ENCODE measurements at regions not wholly inside any gene's neighbourhood (a gene's known extent, or its start where the extent isn't known, plus 50 kb on each side); places are given as distances from the start of the nearest gene placed in this dataset.

DNA sequence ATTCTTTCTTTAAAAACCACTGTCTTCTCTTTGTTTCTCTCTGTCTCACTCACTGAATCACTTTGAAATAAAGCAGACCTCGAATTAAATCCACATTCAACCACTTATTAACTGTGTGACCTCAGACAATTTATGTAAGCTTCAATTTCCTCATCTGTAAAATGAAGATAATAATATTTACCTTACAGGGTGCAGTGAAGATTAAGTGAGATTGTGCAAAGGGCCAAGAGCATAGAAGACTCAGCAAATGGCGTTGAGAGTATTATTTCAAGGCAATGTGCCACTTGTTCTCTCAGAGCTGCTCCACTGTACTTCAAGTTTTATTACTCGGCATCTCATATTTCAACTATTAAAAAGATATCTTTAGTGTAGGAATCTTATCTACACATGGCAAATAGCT is 454.2 kb upstream of the HNRNPA3 start:
- DNase-seq (ENCODE audit: low spot score), result no peak
- peaks cover 93% of the 10 kb centered on the region for H3K4me1 ChIP-seq (ENCODE audit: insufficient read depth, low read length, poor library complexity, severe bottlenecking)
- intact Hi-C loops (cut with micrococcal nuclease; ENCODE audit: unreplicated experiment), result no loop called here

DNA sequence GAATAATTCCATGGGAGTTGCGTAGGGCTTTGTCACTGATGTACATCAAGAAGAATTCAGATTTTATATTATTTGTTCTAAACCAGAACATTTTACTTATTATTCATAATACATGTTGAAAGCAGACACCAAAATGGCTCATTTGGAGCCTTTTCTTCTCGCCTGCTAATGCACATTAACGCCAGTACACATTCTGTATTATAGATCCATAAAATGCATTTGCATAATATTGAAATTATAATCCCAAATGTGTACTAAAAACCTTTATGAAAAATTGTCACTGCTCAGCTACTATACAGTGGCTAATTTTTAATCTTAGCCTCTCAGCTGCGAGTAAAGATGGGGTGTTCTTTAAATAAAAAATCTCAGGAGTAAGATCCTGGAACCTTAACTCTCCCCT is 452.2 kb upstream of the HNRNPA3 start:
- Histone ChIP-seq H4K20me1 (ENCODE audit: insufficient read depth, low read length) (no peaks in the 10 kb centered on the region), H3K4me1 (ENCODE audit: insufficient read depth, low read length, poor library complexity, severe bottlenecking) (peaks cover 93% of the 10 kb centered on the region), H3K27ac (ENCODE audit: low read depth, low read length, poor library complexity, severe bottlenecking) (no peak overlapping the region), H3K9me3 (ENCODE audit: low read length) (no peaks in the 10 kb centered on the region), H3K4me2 (ENCODE audit: low read length) (peak overlapping the region; percentile 21; the same call in 1 of the 2 replicates), H3K36me3 (ENCODE audit: insufficient read depth, low read length) (peaks cover 36% of the 10 kb centered on the region), H3K79me2 (ENCODE audit: insufficient read depth, low read depth, low read length) (no peaks in the 10 kb centered on the region), H3K9me2 (ENCODE audit: insufficient read depth, low read length) (no peaks in the 10 kb centered on the region), H3K4me3 (ENCODE audit: low read depth, low read length, poor library complexity, severe bottlenecking) (no peak overlapping the region), H2AFZ (ENCODE audit: low read length) (peak overlapping the region; percentile 32; the same call in 1 of the 2 replicates)
- intact Hi-C loops (cut with micrococcal nuclease; ENCODE audit: unreplicated experiment), result no loop called here
- BruUV-seq (replicated peaks), result no TSS peak
- DNase-seq (ENCODE audit: low spot score), result no peak
- ChIA-PET POLR2A (no interaction called here), CTCF (ENCODE audit: unreplicated experiment) (no interaction called here)
- TF ChIP-seq, protein P1, sequence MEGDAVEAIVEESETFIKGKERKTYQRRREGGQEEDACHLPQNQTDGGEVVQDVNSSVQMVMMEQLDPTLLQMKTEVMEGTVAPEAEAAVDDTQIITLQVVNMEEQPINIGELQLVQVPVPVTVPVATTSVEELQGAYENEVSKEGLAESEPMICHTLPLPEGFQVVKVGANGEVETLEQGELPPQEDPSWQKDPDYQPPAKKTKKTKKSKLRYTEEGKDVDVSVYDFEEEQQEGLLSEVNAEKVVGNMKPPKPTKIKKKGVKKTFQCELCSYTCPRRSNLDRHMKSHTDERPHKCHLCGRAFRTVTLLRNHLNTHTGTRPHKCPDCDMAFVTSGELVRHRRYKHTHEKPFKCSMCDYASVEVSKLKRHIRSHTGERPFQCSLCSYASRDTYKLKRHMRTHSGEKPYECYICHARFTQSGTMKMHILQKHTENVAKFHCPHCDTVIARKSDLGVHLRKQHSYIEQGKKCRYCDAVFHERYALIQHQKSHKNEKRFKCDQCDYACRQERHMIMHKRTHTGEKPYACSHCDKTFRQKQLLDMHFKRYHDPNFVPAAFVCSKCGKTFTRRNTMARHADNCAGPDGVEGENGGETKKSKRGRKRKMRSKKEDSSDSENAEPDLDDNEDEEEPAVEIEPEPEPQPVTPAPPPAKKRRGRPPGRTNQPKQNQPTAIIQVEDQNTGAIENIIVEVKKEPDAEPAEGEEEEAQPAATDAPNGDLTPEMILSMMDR (conservative IDR thresholded peaks at IDR 0.05; ENCODE audit: low read length), result no peak
- no peak for TF ChIP-seq EZH2phosphoT487 (IDR thresholded peaks at IDR 0.05; ENCODE audit: borderline replicate concordance, low read depth, low read length)

More for the DNA sequence above, 454.2 kb upstream of the HNRNPA3 start:
- no peaks in the 10 kb centered on the region for H3K79me2 ChIP-seq (ENCODE audit: insufficient read depth, low read depth, low read length)
- no peaks in the 10 kb centered on the region for H4K20me1 ChIP-seq (ENCODE audit: insufficient read depth, low read length)
- H2AFZ ChIP-seq (ENCODE audit: low read length), result peak overlapping the region; percentile 18; the same call in 1 of the 2 replicates
- POLR2A ChIA-PET, result interaction anchor here (0.8 to 1.2 kb wide), 2 partner anchors 12 to 66 kb away, joined by 3 to 4 read pairs; no protein-coding TSS in a partner anchor
- H3K27ac ChIP-seq (ENCODE audit: low read depth, low read length, poor library complexity, severe bottlenecking), result no peak overlapping the region
- H3K9me3 ChIP-seq (ENCODE audit: low read length), result no peaks in the 10 kb centered on the region
- TF ChIP-seq EZH2phosphoT487 (IDR thresholded peaks at IDR 0.05; ENCODE audit: borderline replicate concordance, low read depth, low read length), result no peak
- TF ChIP-seq, protein P1 (conservative IDR thresholded peaks at IDR 0.05; ENCODE audit: low read length), result no peak
- CTCF ChIA-PET (ENCODE audit: unreplicated experiment), result no interaction called here
- BruUV-seq (replicated peaks), result no TSS peak
- no peaks in the 10 kb centered on the region for H3K9me2 ChIP-seq (ENCODE audit: insufficient read depth, low read length)
- peaks cover 36% of the 10 kb centered on the region for H3K36me3 ChIP-seq (ENCODE audit: insufficient read depth, low read length)
- H3K4me3 ChIP-seq (ENCODE audit: low read depth, low read length, poor library complexity, severe bottlenecking), result no peak overlapping the region
- peak overlapping the region; percentile 13; the same call in 1 of the 2 replicates for H3K4me2 ChIP-seq (ENCODE audit: low read length)

DNA sequence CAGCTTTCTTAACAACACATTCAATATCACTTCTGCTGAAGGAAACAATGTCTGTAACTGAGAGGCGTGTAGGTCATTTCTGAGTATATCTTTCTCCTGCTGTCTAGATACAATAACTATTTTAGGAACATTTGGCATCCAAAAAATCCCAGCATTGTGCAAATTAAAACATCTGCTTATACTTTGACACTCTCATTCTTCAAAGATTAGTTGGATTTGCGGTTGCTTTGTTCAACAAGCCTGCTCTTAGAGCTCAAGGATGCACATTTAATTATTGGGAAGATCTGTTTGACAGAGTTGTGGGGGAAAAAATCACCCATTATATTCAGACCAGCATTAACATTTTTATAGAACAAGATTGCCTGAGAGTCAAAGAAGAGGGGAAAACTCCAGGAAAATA is 449.5 kb upstream of the HNRNPA3 start:
- H3K4me2 ChIP-seq (ENCODE audit: low read length), result peak overlapping the region; percentile 72
- no peaks in the 10 kb centered on the region for H3K79me2 ChIP-seq (ENCODE audit: insufficient read depth, low read depth, low read length)
- H3K4me3 ChIP-seq (ENCODE audit: low read depth, low read length, poor library complexity, severe bottlenecking), result peak overlapping the region; percentile 62
- H3K36me3 ChIP-seq (ENCODE audit: insufficient read depth, low read length), result peaks cover 18% of the 10 kb centered on the region
- no peak for DNase-seq (ENCODE audit: low spot score)
- TF ChIP-seq, protein P1 (conservative IDR thresholded peaks at IDR 0.05; ENCODE audit: low read length), result no peak
- no peak for TF ChIP-seq EZH2phosphoT487 (IDR thresholded peaks at IDR 0.05; ENCODE audit: borderline replicate concordance, low read depth, low read length)
- no peaks in the 10 kb centered on the region for H3K9me3 ChIP-seq (ENCODE audit: low read length)
- peak overlapping the region; percentile 46; the same call in 1 of the 2 replicates for H2AFZ ChIP-seq (ENCODE audit: low read length)
- POLR2A ChIA-PET, result interaction anchor here (0.7 to 2.5 kb wide), 5 partner anchors 9 to 955 kb away, joined by 3 to 8 read pairs (median 4); no protein-coding TSS in a partner anchor
- peaks cover 94% of the 10 kb centered on the region for H3K4me1 ChIP-seq (ENCODE audit: insufficient read depth, low read length, poor library complexity, severe bottlenecking)
- intact Hi-C loops (cut with micrococcal nuclease; ENCODE audit: unreplicated experiment), result no loop called here
- no TSS peak for BruUV-seq (replicated peaks)
- H4K20me1 ChIP-seq (ENCODE audit: insufficient read depth, low read length), result no peaks in the 10 kb centered on the region
- CTCF ChIA-PET (ENCODE audit: unreplicated experiment), result no interaction called here
- no peaks in the 10 kb centered on the region for H3K9me2 ChIP-seq (ENCODE audit: insufficient read depth, low read length)
- peak overlapping the region; percentile 93 for H3K27ac ChIP-seq (ENCODE audit: low read depth, low read length, poor library complexity, severe bottlenecking)
